Ishikawa (cell line): ENCODE measurements at regions not wholly inside any gene's neighbourhood (a gene's known extent, or its start where the extent isn't known, plus 50 kb on each side); places are given as distances from the start of the nearest gene placed in this dataset.

ENCODE experiments used
- CEBPB ChIP-seq: IDR thresholded peaks from 2 replicates; pipeline ENCODE4 v1.6.1; 2012
- CREB1 ChIP-seq: IDR thresholded peaks from 2 replicates; pipeline ENCODE4 v1.6.1; 2012; ENCODE audit warnings: low read depth
- EGR1 ChIP-seq: IDR thresholded peaks from 2 replicates; pipeline ENCODE4 v1.6.1; 2012
- EP300 ChIP-seq: IDR thresholded peaks from 2 replicates; pipeline ENCODE4 v1.6.1; 2012; ENCODE audit warnings: borderline replicate concordance
- FOXM1 ChIP-seq: IDR thresholded peaks from 2 replicates; pipeline ENCODE4 v1.6.1; 2012; ENCODE audit warnings: low read depth, borderline replicate concordance
- MAX ChIP-seq: IDR thresholded peaks from 2 replicates; pipeline ENCODE4 v1.6.1; 2012
- NFIC ChIP-seq: IDR thresholded peaks from 2 replicates; pipeline ENCODE4 v1.6.1; 2012
- RAD21 ChIP-seq: IDR thresholded peaks from 2 replicates; pipeline ENCODE4 v1.6.1; 2012; ENCODE audit warnings: low read depth
- REST ChIP-seq: IDR thresholded peaks from 2 replicates; pipeline ENCODE4 v1.6.1; 2012; ENCODE audit warnings: low read depth, mild to moderate bottlenecking
- TAF1 ChIP-seq: IDR thresholded peaks from 2 replicates; pipeline ENCODE4 v1.6.1; 2012; ENCODE audit warnings: low read depth, mild to moderate bottlenecking
- TCF12 ChIP-seq: IDR thresholded peaks from 2 replicates; pipeline ENCODE4 v1.6.1; 2012; ENCODE audit warnings: low read depth
- TEAD4 ChIP-seq: IDR thresholded peaks from 2 replicates; pipeline ENCODE4 v1.6.1; 2012
- YY1 ChIP-seq: IDR thresholded peaks from 2 replicates; pipeline ENCODE4 v1.6.1; 2012; ENCODE audit warnings: low read depth
- ZBTB7A ChIP-seq: IDR thresholded peaks from 2 replicates; pipeline ENCODE4 v1.6.1; 2012; ENCODE audit warnings: low read depth
- TF ChIP-seq, protein P1 (sequence below): IDR thresholded peaks from 2 replicates; pipeline ENCODE4 v1.6.1; 2012

DNA sequence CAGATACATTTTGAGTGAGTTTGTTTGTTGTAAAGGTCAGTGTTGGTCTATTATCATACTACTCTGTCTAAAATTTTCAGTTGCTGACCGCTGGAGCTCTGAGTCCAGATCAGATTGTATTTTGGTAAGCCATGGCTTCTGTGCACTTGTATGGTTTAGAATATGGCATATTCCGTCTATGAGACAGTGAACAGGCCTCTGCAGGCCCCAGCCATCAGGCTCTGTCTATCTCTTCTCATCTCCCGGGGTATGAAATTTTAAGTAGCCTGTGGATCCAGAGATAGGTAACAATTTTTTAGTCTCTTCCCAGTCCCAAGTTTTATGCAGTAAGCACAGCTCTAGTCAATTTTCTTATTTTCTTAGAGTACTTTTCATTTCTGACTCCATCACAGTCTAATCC is 1929.1 kb upstream of the SEL1L start:
- TF ChIP-seq NFIC (no peak), CREB1 (no peak), TCF12 (no peak)

- TF ChIP-seq, protein P1, sequence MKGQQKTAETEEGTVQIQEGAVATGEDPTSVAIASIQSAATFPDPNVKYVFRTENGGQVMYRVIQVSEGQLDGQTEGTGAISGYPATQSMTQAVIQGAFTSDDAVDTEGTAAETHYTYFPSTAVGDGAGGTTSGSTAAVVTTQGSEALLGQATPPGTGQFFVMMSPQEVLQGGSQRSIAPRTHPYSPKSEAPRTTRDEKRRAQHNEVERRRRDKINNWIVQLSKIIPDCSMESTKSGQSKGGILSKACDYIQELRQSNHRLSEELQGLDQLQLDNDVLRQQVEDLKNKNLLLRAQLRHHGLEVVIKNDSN, result no peak
- TF ChIP-seq RAD21, result peak; percentile 66
These were observed 1929.9 kb upstream of the SEL1L start for GRCh38 chr14:83463500-83464098.

GRCh38 chr14:83467811-83468210 is 1934.2 kb upstream of the SEL1L start:
- TF ChIP-seq EP300, result no peak
- no peak for TF ChIP-seq ZBTB7A
- TF ChIP-seq REST, result no peak
- no peak for TF ChIP-seq TCF12
- TF ChIP-seq NFIC, result no peak

DNA sequence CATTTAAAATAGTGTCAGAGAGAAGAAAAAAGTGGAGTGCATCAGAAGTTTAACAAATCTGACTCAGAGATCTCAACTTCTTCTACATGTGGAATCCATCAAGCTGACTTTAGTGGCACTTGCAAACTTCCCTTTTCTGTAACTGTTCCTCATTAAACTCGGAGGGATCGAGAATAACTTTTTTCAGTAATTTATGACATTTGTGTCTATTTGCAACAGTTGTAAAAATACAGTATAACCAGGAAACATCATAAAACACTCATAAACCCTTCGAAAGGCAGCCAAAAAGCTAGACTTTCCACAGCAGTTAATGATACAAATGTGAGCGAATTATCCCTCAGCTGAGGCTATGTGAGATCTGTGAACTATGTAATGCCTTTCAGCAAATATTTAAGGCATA is 1936.8 kb upstream of the SEL1L start:
- TF ChIP-seq NFIC (no peak), TEAD4 (no peak), ZBTB7A (no peak), EGR1 (no peak), EP300 (no peak), FOXM1 (no peak), TAF1 (no peak), CEBPB (no peak), MAX (no peak)

- TF ChIP-seq FOXM1 (no peak), CEBPB (no peak), CREB1 (no peak), TAF1 (no peak), REST (no peak), TEAD4 (no peak), ZBTB7A (no peak), EGR1 (no peak), MAX (no peak), YY1 (no peak), RAD21 (no peak), TCF12 (no peak), EP300 (no peak), NFIC (no peak)
- TF ChIP-seq, protein P1, result no peak
These were observed 1937.5 kb upstream of the SEL1L start for GRCh38 chr14:83470959-83471695.

- TF ChIP-seq TAF1 (no peak), ZBTB7A (no peak), NFIC (no peak), CREB1 (no peak), MAX (no peak), REST (no peak), EP300 (no peak), TEAD4 (no peak), FOXM1 (no peak), CEBPB (no peak), YY1 (no peak), RAD21 (no peak), EGR1 (no peak), TCF12 (no peak)
- TF ChIP-seq, protein P1, result no peak
These were observed 1940.0 kb upstream of the SEL1L start for GRCh38 chr14:83473416-83474235.
